ENCODE measurements at regions not wholly inside any gene's neighbourhood (a gene's known extent, or its start where the extent isn't known, plus 50 kb on each side); places are given as distances from the start of the nearest gene placed in this dataset.

GRCh38 chr6:11288065-11288464, 55.6 kb upstream of the NEDD9 start:
- Histone ChIP-seq H2BK5ac (ENCODE audit: low read depth, low read length, poor library complexity, severe bottlenecking) (no peak overlapping the region), H3K27ac (ENCODE audit: insufficient read depth, low read length) (no peak overlapping the region), H3K4me2 (ENCODE audit: low read depth, low read length) (no peak overlapping the region), H3K4ac (ENCODE audit: low read depth, low read length) (no peak overlapping the region), H2BK15ac (ENCODE audit: low read depth, low read length) (no peak overlapping the region), H3K4me1 (ENCODE audit: control insufficient read depth, insufficient read depth, low read length) (no peaks in the 10 kb centered on the region), H3K56ac (ENCODE audit: extremely low read depth, insufficient read depth, low read length) (no peak overlapping the region), H3K14ac (replicated peaks; ENCODE audit: low read depth, low read length) (no peak overlapping the region), H4K5ac (ENCODE audit: low read depth, low read length) (no peak overlapping the region), H2AK9ac (replicated peaks; ENCODE audit: low read depth, low read length, poor library complexity) (no peak overlapping the region), H4K91ac (ENCODE audit: insufficient read depth, low read depth, low read length) (no peak overlapping the region), H4K20me1 (ENCODE audit: insufficient read depth, low read length) (no peaks in the 10 kb centered on the region), H2AFZ (replicated peaks; ENCODE audit: low read length, poor library complexity) (no peak overlapping the region), H3K9me3 (ENCODE audit: control insufficient read depth, insufficient read depth, low read length) (no peaks in the 10 kb centered on the region), H2AK5ac (ENCODE audit: low read depth, low read length) (no peak overlapping the region), H2BK20ac (ENCODE audit: low read depth, low read length) (no peak overlapping the region), H3K9me1 (ENCODE audit: insufficient read depth, low read length) (no peaks in the 10 kb centered on the region), H3K4me3 (ENCODE audit: insufficient read depth, low read depth, low read length) (no peak overlapping the region), H3K36me3 (ENCODE audit: control insufficient read depth, insufficient read depth, low read length) (no peaks in the 10 kb centered on the region), H3K9ac (ENCODE audit: low read depth, low read length) (no peak overlapping the region), H3K27me3 (ENCODE audit: control insufficient read depth, insufficient read depth, low read length) (no peaks in the 10 kb centered on the region), H4K8ac (ENCODE audit: low read depth in 2 of 2, low read length in 2 of 2) (no peak overlapping the region), H3K79me1 (ENCODE audit: low read depth in 1 of 2, low read length in 2 of 2) (no peaks in the 10 kb centered on the region), H3K18ac (ENCODE audit: low read depth, low read length) (no peak overlapping the region), H2BK120ac (ENCODE audit: low read depth, low read length) (no peak overlapping the region), H3K23ac (ENCODE audit: low read depth, low read length) (no peak overlapping the region)
- TF ChIP-seq BHLHE40 (IDR thresholded peaks at IDR 0.05; ENCODE audit: low read depth, low read length) (no peak), RFX5 (IDR thresholded peaks at IDR 0.05; ENCODE audit: low read depth, low read length) (no peak), FOS (IDR thresholded peaks at IDR 0.05; ENCODE audit: low read depth, low read length) (no peak), MAZ (IDR thresholded peaks at IDR 0.05; ENCODE audit: borderline replicate concordance, low read depth, low read length) (no peak), RAD21 (IDR thresholded peaks at IDR 0.05; ENCODE audit: low read length) (no peak), POLR2A (IDR thresholded peaks at IDR 0.05; ENCODE audit: low read depth, low read length) (no peak), RCOR1 (IDR thresholded peaks at IDR 0.05; ENCODE audit: insufficient replicate concordance, low read length) (no peak), MAFK (IDR thresholded peaks at IDR 0.05; ENCODE audit: low read depth, low read length) (no peak), SMC3 (IDR thresholded peaks at IDR 0.05; ENCODE audit: low read depth, low read length) (no peak), USF2 (IDR thresholded peaks at IDR 0.05; ENCODE audit: low read depth, low read length) (no peak), CEBPB (IDR thresholded peaks at IDR 0.05; ENCODE audit: low read depth, low read length) (no peak)
- BruUV-seq (replicated peaks): no TSS peak
- ATAC-seq (ENCODE audit: low read depth) (no peak), DNase-seq (no peak)
- in situ Hi-C loops (cut with MboI; ENCODE audit: low sequenced_read_pairs): no loop called here
- intact Hi-C loops (cut with micrococcal nuclease): no loop called here
- ChIA-PET CTCF (no interaction called here), POLR2A (ENCODE audit: unreplicated experiment) (no interaction called here)
- dilution Hi-C loops (cut with HindIII; ENCODE audit: low sequenced_read_pairs, unreplicated experiment): no loop called here
- WGBS, 2 experiments (ENCODE audit: extremely low coverage in 2 of 2, insufficient read length in 1 of 2): 81% methylated on average over 3 of the region's 7 CpGs; no CpG with 5 or more reads in 1 of the 2 experiments
